ENCODE measurements at regions not wholly inside any gene's neighbourhood (a gene's known extent, or its start where the extent isn't known, plus 50 kb on each side); places are given as distances from the start of the nearest gene placed in this dataset.

DNA sequence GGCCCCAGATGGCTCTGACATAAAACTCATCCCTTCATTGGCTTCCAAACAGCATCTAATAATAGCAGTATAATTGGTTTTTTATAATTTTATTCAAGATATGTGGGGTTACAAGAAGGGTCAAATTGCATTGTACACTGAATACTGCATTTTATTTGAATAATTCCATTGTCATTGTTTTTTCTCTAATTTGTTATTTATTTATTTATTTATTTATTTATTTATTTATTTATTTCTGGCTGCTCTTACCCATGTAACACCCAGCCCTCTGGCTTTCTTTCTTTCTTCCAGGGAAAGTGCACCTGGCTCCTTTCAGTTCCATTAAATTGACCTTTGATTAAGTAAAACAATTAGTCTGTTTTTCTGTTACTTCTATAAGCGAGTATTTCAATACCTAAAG lies 210.1 kb downstream of the CDH9 start:
- no CpG with 5 or more reads among the region's 1 CpG for WGBS, 2 experiments (ENCODE audit: insufficient coverage in 2 of 2)
- Histone ChIP-seq H3K4me1 (ENCODE audit: control insufficient read depth, insufficient read depth, low read length, poor library complexity, severe bottlenecking) (no peaks in the 10 kb centered on the region), H3K36me3 (ENCODE audit: control insufficient read depth, insufficient read depth, low read length) (no peaks in the 10 kb centered on the region), H3K4me3 (ENCODE audit: extremely low read depth, insufficient read depth, low read length, poor library complexity, severe bottlenecking) (no peak overlapping the region), H3K27ac (ENCODE audit: low read depth, low read length, severe bottlenecking) (no peak overlapping the region), H3K9me3 (ENCODE audit: control insufficient read depth, low read length) (peaks cover 4% of the 10 kb centered on the region)

DNA sequence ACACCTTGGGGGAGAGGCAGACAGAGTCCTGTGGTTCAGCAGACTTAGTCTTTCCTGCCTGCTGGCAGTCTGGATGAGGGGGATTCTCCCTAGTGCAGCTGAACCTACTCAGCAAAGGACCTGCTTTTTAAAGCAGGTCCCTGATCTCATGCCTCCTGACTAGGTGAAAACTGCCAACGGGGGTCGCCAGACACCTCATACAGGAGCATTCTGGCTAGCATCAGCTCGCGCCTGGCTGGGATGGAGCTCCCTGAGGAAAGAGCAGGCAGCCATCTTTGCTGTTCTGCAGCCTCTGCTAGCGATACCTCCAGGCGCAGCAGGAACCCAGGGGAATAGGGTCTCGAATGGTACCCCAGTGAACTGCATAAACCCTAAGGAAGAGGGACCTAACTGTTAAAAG lies 225.2 kb downstream of the CDH9 start:
- Histone ChIP-seq H3K27ac (ENCODE audit: low read depth, low read length, severe bottlenecking) (no peak overlapping the region), H3K4me3 (ENCODE audit: extremely low read depth, insufficient read depth, low read length, poor library complexity, severe bottlenecking) (no peak overlapping the region), H3K9me3 (ENCODE audit: control insufficient read depth, low read length) (peaks cover 10% of the 10 kb centered on the region), H3K4me1 (ENCODE audit: control insufficient read depth, insufficient read depth, low read length, poor library complexity, severe bottlenecking) (no peaks in the 10 kb centered on the region), H3K36me3 (ENCODE audit: control insufficient read depth, insufficient read depth, low read length) (no peaks in the 10 kb centered on the region)
- 90 to 94% methylated on average over 4 to 5 of the region's 7 CpGs for WGBS, 2 experiments (ENCODE audit: insufficient coverage in 2 of 2)

DNA sequence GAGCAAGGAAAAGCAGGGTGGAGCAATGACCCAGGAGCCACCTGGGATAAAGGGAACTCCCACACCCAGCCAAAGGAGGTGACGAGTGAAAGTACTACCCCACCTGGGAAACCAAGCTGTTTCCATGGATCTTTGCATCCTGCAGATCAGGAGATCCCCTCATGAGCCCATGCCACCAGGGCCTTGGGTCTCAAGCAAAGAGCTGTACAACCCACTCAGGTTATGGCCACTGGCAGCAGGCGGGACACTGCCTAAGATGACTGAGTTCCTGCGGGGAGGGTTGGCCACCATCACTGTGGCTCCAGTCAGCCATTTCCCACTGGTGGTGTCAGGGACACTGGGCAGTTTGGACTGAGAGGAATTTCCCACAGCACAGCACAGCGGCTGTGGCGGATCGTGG lies 225.7 kb downstream of the CDH9 start:
- Histone ChIP-seq H3K9me3 (ENCODE audit: control insufficient read depth, low read length) (peaks cover 8% of the 10 kb centered on the region), H3K4me1 (ENCODE audit: control insufficient read depth, insufficient read depth, low read length, poor library complexity, severe bottlenecking) (no peaks in the 10 kb centered on the region), H3K27ac (ENCODE audit: low read depth, low read length, severe bottlenecking) (no peak overlapping the region), H3K36me3 (ENCODE audit: control insufficient read depth, insufficient read depth, low read length) (no peaks in the 10 kb centered on the region), H3K4me3 (ENCODE audit: extremely low read depth, insufficient read depth, low read length, poor library complexity, severe bottlenecking) (no peak overlapping the region)
- 70 to 93% methylated on average over 2 to 3 of the region's 6 CpGs for WGBS, 2 experiments (ENCODE audit: insufficient coverage in 2 of 2)

DNA sequence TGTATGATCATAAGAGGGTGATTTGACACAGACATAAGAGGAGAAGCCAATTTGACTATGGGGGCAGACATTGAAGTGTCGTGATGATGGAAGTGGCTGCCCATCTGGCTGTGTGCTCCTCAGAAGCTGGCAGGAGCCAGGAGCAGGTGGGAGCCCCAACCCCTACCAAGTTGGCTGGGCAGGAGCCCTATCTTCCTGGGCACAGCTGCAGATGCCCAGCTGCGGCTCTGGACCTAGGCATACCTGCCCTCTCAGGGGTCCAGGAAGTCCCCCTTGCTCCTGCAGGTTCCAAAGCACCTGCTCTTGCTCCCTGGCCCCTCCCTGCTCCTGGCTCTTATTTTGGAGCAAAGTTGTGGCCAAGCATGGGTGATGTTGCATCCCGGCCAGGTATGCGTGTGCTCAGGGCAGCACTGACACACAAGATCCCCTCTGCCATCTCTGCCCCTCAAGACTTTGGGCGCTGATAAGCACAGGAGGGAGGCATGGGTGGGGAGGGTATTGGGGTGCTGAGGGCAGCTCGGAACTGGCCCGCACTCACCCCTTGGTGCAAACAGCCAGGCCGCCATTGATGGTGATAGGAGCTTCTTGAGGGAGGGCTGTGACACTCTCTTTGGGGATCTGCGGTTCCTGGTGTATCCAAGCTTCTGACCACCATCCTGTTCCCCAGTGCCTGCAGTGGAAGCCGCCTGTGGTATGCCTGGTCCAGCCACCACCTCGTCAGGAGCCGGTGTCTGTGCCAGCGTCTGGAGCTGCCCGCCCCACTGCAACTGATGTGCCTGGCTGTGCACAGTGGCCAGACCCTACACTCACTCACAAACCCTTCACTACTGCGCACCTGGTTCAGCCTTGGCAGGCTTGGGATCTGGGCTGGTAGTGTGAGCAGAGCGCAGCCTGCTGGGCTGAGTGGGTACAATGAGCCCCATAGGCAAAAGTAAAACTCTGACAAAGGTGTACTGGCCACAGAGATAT lies 230.9 kb downstream of the CDH9 start:
- WGBS, 2 experiments (ENCODE audit: insufficient coverage in 2 of 2) = 92 to 96% methylated on average over 9 to 10 of the region's 16 CpGs

DNA sequence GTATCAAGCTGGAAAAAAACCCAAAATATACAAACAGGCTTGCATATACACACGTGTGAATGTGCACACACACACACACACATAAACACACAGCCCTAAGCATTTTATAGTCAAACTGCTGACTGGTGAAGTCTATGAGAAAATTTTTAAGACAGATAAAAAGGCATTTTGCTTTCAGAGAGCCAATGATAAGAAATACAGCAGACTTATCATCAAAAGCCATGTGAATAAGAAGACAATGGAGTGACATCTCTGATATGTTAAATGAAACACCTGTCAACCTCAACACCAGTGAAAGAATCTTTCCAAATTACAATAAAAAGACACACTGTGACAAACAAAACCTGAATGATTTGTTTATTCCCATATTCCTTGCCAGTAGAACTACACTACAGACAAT lies 233.3 kb downstream of the CDH9 start:
- Histone ChIP-seq H3K4me1 (ENCODE audit: control insufficient read depth, insufficient read depth, low read length, poor library complexity, severe bottlenecking) (no peaks in the 10 kb centered on the region), H3K27ac (ENCODE audit: low read depth, low read length, severe bottlenecking) (no peak overlapping the region), H3K36me3 (ENCODE audit: control insufficient read depth, insufficient read depth, low read length) (no peaks in the 10 kb centered on the region), H3K9me3 (ENCODE audit: control insufficient read depth, low read length) (no peaks in the 10 kb centered on the region), H3K4me3 (ENCODE audit: extremely low read depth, insufficient read depth, low read length, poor library complexity, severe bottlenecking) (no peak overlapping the region)
- no CpG with 5 or more reads among the region's 1 CpG for WGBS, 2 experiments (ENCODE audit: insufficient coverage in 2 of 2)

More for the DNA sequence above, 230.9 kb downstream of the CDH9 start:
- Histone ChIP-seq H3K27ac (ENCODE audit: low read depth, low read length, severe bottlenecking) (no peak overlapping the region), H3K4me3 (ENCODE audit: extremely low read depth, insufficient read depth, low read length, poor library complexity, severe bottlenecking) (no peak overlapping the region), H3K9me3 (ENCODE audit: control insufficient read depth, low read length) (no peaks in the 10 kb centered on the region), H3K36me3 (ENCODE audit: control insufficient read depth, insufficient read depth, low read length) (no peaks in the 10 kb centered on the region), H3K4me1 (ENCODE audit: control insufficient read depth, insufficient read depth, low read length, poor library complexity, severe bottlenecking) (no peaks in the 10 kb centered on the region)

DNA sequence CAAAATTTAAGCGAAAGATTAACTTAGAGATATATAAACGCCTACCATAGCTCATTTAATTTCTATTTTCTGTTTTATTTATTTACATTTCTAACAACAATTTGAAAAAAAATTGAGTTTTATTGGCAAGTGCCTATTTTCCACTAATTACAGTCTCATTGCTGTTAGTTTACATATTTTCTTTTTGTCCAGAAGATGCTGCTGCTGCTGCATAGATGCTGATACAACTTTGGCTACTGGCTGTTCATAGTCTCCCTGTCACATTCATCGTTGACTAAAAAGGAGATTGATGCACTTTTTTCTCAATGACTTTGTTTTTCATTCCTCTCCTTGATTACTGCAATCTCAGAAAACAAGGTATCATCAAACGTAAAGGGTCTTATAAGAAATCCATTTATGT lies 235.4 kb downstream of the CDH9 start:
- Histone ChIP-seq H3K4me1 (ENCODE audit: control insufficient read depth, insufficient read depth, low read length, poor library complexity, severe bottlenecking) (no peaks in the 10 kb centered on the region), H3K4me3 (ENCODE audit: extremely low read depth, insufficient read depth, low read length, poor library complexity, severe bottlenecking) (no peak overlapping the region), H3K9me3 (ENCODE audit: control insufficient read depth, low read length) (no peaks in the 10 kb centered on the region), H3K36me3 (ENCODE audit: control insufficient read depth, insufficient read depth, low read length) (no peaks in the 10 kb centered on the region), H3K27ac (ENCODE audit: low read depth, low read length, severe bottlenecking) (no peak overlapping the region)
- 83 to 100% methylated on average over 1 of the region's 4 CpGs for WGBS, 2 experiments (ENCODE audit: insufficient coverage in 2 of 2)

DNA sequence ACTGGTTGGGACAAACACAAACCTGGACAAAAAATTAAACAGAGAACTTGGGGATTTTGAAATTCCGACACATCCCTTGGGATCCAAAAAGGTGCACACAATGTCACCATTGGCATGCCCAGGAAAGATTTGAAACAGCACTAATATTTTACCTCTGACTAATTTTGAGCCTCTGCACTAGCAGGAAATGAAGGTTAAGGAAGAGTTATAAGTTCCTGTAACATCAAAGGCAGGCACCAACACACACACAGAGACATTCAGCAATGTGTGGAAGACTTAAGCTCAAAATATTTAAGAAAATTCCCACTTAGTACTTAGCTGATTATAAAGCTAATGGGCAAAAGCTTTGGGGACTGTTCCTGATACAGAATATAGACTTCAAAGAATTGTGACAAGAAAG lies 247.0 kb downstream of the CDH9 start:
- Histone ChIP-seq H3K9me3 (ENCODE audit: control insufficient read depth, low read length) (peaks cover 3% of the 10 kb centered on the region), H3K4me3 (ENCODE audit: extremely low read depth, insufficient read depth, low read length, poor library complexity, severe bottlenecking) (no peak overlapping the region), H3K4me1 (ENCODE audit: control insufficient read depth, insufficient read depth, low read length, poor library complexity, severe bottlenecking) (peaks cover 9% of the 10 kb centered on the region), H3K27ac (ENCODE audit: low read depth, low read length, severe bottlenecking) (peak overlapping the region; percentile 93), H3K36me3 (ENCODE audit: control insufficient read depth, insufficient read depth, low read length) (no peaks in the 10 kb centered on the region)
- WGBS, 2 experiments (ENCODE audit: insufficient coverage in 2 of 2) = 67 to 100% methylated on average over 1 of the region's 1 CpG

DNA sequence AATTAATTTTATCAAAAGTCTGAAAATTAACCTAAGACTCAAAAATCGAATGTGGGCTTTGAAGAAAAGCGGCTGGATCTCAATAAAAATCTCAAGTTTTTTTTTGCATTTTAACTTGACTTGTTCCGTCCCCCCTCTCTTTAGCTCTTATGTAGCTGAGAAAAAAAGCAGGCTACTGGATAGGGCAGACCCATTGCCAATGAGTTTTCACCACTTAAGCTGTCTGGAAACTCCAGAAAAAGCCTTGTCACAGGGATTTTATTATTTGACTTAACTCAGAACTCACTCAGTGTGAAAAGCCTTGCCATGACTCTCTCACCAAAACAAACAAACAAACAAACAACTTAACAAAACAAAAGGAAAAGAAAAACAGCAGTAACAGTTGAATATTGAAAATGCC lies 247.4 kb downstream of the CDH9 start:
- no peak overlapping the region for H3K4me3 ChIP-seq (ENCODE audit: extremely low read depth, insufficient read depth, low read length, poor library complexity, severe bottlenecking)
- H3K27ac ChIP-seq (ENCODE audit: low read depth, low read length, severe bottlenecking) = peak overlapping the region; percentile 93
- no peaks in the 10 kb centered on the region for H3K36me3 ChIP-seq (ENCODE audit: control insufficient read depth, insufficient read depth, low read length)
- peaks cover 9% of the 10 kb centered on the region for H3K4me1 ChIP-seq (ENCODE audit: control insufficient read depth, insufficient read depth, low read length, poor library complexity, severe bottlenecking)
- 55% methylated on average over 3 of the region's 3 CpGs; no CpG with 5 or more reads in 1 of the 2 experiments for WGBS, 2 experiments (ENCODE audit: insufficient coverage in 2 of 2)
- peaks cover 3% of the 10 kb centered on the region for H3K9me3 ChIP-seq (ENCODE audit: control insufficient read depth, low read length)

DNA sequence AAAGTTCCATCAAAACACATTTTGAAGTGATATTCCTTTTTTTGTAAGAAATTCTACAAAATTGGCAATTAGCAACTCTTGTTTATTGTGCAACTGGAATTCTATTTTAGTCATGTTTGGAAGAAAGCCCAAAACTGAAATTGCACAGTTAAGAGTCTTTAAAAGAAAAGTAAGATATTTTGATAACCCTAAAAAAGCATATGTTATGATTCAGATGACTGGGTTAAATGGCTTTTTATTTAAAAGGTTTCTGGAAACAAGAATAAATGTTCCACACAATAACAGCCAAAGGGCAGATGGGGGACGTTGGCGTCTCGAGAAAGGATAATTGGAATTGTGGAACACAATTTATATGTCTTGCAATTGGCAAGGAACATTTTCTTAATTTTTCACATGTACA lies 275.2 kb downstream of the CDH9 start:
- no peak overlapping the region for H3K27ac ChIP-seq (ENCODE audit: low read depth, low read length, severe bottlenecking)
- H3K4me1 ChIP-seq (ENCODE audit: control insufficient read depth, insufficient read depth, low read length, poor library complexity, severe bottlenecking) = no peaks in the 10 kb centered on the region
- no peaks in the 10 kb centered on the region for H3K36me3 ChIP-seq (ENCODE audit: control insufficient read depth, insufficient read depth, low read length)
- WGBS, 2 experiments (ENCODE audit: insufficient coverage in 2 of 2) = no CpG with 5 or more reads among the region's 3 CpGs
- H3K9me3 ChIP-seq (ENCODE audit: control insufficient read depth, low read length) = no peaks in the 10 kb centered on the region
- H3K4me3 ChIP-seq (ENCODE audit: extremely low read depth, insufficient read depth, low read length, poor library complexity, severe bottlenecking) = no peak overlapping the region

DNA sequence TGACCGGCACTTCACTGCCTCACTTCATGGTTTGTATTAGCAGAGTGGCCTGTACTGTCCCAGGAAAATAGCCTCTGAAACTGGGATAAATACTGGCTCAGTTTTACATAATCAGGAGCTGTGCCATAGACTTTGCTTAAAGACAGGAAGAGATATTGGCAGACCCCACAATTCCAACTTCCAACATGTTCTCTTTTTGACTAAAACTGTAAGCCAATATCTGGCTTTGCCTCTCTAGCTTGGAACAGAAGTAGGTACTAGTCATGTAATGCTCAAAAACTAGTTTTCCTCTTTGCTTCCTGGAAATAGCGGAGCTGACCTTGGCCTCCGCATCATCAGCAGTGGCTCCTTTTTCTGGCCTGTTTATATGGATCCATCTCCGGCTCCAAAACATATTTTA lies 276.9 kb downstream of the CDH9 start:
- no peak overlapping the region for H3K27ac ChIP-seq (ENCODE audit: low read depth, low read length, severe bottlenecking)
- no peaks in the 10 kb centered on the region for H3K36me3 ChIP-seq (ENCODE audit: control insufficient read depth, insufficient read depth, low read length)
- H3K4me1 ChIP-seq (ENCODE audit: control insufficient read depth, insufficient read depth, low read length, poor library complexity, severe bottlenecking) = peaks cover 3% of the 10 kb centered on the region
- 100% methylated on average over 1 to 2 of the region's 4 CpGs for WGBS, 2 experiments (ENCODE audit: insufficient coverage in 2 of 2)
- no peaks in the 10 kb centered on the region for H3K9me3 ChIP-seq (ENCODE audit: control insufficient read depth, low read length)
- H3K4me3 ChIP-seq (ENCODE audit: extremely low read depth, insufficient read depth, low read length, poor library complexity, severe bottlenecking) = no peak overlapping the region

DNA sequence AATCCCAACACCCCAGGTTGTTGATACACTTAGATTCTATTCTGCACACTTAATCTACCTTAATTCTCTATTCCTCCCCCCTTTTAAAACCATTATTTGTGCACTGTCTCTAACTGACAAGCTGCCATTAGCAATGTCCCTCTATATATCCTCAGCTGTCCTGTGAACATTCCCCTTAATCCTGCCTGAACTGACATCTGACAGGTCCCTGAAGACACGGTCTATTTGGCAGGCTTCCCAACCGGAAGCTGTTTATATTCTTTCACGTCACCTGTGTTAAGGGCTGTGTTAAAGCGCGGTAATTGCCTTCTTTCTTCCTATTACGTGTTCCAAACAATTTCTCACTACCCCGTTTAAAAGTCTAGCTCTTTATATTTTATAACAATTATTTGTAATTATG lies 277.3 kb downstream of the CDH9 start:
- no peak overlapping the region for H3K4me3 ChIP-seq (ENCODE audit: extremely low read depth, insufficient read depth, low read length, poor library complexity, severe bottlenecking)

More for the DNA sequence above, 277.3 kb downstream of the CDH9 start:
- WGBS, 2 experiments (ENCODE audit: insufficient coverage in 2 of 2) = 100% methylated on average over 2 to 3 of the region's 7 CpGs
- H3K27ac ChIP-seq (ENCODE audit: low read depth, low read length, severe bottlenecking) = no peak overlapping the region
- no peaks in the 10 kb centered on the region for H3K36me3 ChIP-seq (ENCODE audit: control insufficient read depth, insufficient read depth, low read length)
- H3K4me1 ChIP-seq (ENCODE audit: control insufficient read depth, insufficient read depth, low read length, poor library complexity, severe bottlenecking) = peaks cover 3% of the 10 kb centered on the region
- no peaks in the 10 kb centered on the region for H3K9me3 ChIP-seq (ENCODE audit: control insufficient read depth, low read length)

All from mesodermal cell (in vitro differentiated cells).